Hematopoietic multipotent progenitor cell treated with erythropoietin and hydrocortisone succinate and interleukin-3 and kit ligand, for 4 days (in vitro differentiated cells): ENCODE measurements at regions not wholly inside any gene's neighbourhood (a gene's known extent, or its start where the extent isn't known, plus 50 kb on each side); places are given as distances from the start of the nearest gene placed in this dataset.
"Not testable (repeated sequence)": the region's sequence is repeated elsewhere in the genome, so short reads cannot be mapped to it uniquely, and the experiment has no call there.

ENCODE experiments used
- DNase-seq: peaks from one replicate; pipeline ENCODE4 v3.0.0-alpha.2; 2015

DNA sequence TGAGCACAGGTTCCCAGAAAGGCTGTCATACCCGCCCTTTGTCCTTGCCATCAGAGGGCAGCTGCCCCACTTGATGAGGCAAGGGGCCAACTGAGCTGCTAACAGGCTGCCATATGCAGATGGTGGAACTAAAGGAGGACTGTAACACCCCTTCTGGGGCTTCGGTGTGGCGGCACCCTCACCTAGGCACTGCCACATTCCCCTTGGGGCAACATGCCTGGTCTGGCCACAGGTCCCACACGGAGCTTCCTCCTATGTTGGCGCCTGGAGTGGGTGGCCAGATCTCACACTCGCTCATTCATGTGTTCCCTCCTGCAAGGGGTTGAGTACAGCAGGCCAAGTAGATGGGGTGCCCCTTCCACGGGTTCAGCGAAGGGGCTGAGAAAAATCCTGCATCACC is 777.4 kb upstream of the CHD1 start:
- no peak for DNase-seq

DNA sequence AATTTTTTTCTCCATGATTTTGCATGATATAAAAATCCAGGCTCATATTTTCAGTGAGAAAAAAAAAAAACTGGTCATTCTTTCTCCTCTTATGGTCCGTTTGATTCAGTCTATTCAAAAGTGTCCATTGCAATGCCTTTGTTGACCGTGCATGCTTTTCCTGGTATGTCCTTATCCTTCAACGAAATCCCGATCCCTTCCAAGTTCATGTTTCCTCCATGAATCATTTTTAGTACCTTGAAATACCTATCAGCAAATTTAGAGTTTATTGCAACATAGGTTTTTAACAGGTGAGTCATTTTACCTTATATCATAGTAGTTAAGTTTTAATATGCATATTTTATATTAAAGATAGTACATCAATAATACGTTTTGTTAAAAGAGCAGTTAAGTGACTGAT is 773.8 kb upstream of the CHD1 start:
- no peak for DNase-seq

DNA sequence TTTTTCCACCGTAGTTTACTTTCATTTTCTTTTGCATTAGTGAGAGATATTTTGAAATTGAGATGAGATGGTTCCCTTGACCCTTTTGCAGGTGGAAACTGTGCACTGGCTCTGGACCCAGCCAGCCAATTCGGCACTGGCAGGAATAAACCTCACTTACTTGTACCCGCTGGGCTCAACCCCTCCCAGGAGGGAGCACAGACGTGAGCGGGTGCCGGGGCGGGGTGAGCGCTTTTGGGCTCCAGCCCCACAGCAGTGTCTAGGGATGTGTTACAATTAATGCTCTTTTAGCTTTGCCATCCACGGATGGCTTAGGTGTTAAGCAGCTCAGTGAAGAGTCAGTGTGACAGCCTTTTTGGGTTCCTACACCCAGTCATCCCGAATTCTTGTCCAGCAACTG is 766.1 kb upstream of the CHD1 start:
- no peak for DNase-seq

DNA sequence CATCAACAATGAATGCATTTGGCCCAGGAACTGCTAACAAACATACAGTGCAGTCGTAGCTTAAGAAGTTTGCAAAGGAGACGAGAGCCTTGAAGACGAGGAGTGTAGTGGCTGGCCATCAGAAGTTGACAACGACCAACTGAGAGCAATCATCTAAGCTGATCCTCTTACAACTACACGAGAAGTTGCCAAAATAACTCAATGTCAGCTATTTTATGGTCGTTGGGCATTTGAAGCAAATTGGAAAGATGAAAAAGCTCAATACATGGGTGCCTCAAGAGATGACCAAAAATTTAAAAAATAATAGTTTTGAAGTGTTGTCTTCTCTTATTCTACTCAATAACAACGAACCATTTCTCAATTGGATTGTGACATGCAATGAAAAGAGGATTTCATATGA is 757.7 kb upstream of the CHD1 start:
- DNase-seq: no peak

DNA sequence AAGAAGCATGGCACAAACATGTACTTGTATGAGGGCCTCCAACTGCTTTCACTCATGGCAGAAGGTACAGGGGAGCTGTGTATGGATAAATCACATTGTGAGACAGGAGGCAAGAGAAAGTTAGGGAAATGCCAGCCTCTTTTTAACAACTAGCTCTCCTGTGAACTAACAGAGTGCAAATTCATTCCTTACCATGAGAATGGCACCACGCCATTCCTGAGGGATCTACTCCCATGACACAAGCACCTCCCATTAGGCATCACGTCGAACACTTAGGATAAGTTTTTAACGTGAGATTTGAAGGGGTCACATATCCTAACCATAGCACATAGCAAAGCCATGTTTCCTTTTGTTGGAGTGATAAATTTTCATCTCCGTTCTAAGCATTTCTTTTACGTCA is 747.2 kb upstream of the CHD1 start:
- DNase-seq: no peak

DNA sequence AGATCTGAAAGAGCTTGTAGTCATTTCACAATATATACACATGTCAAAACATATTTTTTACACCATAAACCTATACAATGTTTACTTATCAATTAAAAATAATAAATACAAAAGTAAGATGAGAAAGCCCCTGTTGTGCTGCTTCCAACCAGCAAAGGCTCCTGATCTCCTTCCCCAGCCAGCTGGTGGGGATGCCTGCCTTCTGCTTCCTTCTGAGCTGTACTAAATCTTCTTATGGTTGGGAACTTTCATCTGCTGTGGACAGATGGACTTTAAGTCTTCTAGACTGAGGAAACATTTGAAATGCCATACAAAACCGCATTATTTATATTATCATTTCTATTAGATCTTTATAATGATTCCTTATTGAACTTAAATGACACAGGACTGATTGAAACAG is 745.3 kb upstream of the CHD1 start:
- DNase-seq: no peak

DNA sequence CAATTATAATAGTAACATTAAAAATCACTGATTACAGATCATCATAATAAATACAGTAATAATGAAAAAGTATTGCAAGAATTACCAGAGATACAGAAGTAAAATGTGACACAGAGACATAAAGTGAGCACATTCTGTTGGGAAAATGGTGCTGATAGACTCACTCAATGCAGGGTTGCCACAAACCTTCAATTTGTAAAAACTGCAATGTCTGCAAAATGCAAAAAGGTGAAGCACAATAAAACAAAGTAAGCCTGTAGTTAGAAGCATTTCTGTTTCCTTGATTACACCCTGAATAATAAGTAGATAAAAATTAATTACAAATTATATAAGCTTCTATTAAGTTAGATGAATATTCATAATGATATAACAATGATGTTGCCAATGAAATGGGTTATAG is 736.2 kb upstream of the CHD1 start:
- DNase-seq: no peak

DNA sequence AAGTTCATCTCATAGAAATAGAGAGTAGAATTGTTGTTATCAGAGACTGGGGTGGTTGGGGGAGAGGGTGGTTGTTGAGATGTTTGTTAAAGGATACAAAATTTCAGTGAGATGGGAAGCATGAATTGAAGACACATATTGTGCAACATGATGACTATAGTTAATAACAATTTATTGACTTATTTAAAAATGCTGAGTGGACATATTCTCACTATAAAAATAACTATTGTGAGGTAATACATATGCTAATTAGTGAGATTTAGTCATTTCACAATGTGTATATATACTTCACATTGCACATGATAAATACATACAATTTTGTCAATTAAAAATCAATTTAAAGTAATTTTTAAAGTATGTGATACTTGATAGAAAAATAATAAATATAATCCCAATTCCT is 722.5 kb upstream of the CHD1 start:
- DNase-seq: no peak

DNA sequence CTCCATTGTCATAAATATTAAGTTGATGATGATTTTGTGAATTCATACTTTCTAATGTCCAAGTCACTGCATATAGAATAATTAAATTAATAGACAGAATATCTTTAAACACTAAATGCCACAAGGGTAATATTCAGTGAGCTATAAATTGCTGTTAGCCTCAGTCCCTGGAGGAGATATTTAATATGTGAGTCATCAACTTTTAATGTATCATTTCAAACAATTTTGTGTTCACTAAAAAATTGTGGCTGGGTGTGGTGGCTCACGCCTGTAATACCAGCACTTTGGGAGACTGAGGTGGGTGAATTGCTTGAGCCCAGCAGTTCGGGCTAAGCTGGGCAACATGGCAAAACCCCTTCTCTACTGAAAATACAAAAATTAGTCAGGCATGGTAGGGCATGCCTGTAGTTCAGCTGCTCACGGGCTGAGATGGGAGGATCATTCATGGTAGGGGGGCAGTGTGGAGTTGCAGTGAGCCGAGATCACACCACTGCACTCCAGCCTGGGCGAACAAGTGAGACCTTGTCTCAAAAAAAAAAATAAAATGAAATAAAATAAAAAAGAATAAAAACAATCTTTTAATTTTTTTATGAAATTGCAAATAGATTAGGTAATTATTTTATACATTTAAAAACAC is 717.3 kb upstream of the CHD1 start:
- no peak for DNase-seq

DNA sequence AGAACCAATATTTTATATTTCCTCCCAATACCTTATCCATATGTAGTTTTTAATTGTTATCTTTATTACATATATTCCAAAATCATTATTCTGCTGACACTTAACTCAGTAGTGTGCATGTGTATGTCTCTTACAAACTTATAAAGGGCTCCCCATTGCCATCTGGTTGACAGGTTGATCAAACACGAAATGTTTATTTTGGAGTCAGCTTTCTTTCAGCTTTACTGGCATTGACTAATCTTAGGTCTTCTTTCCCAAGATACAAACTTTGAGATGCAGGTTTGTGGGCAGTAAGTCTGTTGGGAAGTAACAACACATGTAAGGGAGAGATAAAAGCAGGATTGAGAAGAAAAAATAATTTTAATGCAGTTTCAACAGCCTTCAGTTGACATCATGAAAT is 716.0 kb upstream of the CHD1 start:
- no peak for DNase-seq

DNA sequence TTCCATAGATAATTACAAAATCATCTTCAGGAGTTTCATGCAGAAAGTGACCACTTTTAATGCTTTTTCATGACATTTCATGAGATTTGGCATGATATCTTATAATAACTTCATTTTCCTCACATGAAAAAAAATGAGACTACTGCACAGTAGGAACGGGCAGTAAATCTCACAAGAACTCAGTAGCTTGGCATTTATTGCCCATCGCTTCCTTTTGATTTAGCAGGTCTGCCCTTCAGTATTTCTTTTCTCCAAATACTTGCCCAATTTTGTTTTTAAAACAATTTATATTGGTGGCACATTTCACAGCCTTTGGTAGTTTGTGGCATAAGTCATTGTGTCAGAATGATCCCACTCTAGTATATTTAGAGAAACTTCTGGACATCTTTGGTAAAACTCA is 711.8 kb upstream of the CHD1 start:
- no peak for DNase-seq

DNA sequence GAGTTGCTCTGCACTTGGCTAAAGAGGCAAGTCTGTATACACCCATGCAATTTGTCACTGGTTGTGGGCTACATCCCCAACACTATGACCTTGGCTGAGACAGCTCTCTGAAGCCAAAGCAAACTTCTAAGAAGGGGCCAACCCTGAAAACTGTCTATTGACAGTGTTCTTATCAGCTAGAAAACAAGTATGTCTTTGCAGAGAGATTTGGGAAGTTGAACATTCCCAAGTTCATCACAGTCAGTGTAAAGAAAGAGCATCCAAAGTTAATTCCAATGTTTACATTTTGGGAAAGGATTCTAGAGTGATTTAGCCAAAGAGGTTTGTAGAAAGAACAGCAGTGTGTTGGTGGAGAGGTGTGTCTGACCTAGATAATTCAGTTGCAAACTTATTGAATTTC is 711.1 kb upstream of the CHD1 start:
- DNase-seq: no peak

DNA sequence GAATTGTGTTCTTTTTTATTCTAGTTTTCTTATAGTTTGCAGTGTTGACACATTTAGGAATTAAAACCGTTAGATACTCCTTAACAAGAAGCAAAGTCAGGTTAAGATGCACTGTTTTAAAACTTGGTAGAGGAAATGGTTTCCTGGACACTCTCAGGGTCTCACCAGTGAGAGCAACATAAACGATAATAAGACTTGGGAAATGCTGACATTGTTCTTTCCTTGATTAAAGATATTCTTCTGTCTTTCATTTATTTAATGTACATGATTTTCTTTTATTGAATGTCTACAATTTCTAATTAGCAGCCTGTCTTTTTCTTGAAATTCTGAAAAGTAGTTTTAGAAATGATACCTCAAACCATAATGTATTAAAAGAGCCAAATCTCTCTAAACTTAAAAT is 707.9 kb upstream of the CHD1 start:
- DNase-seq: no peak

DNA sequence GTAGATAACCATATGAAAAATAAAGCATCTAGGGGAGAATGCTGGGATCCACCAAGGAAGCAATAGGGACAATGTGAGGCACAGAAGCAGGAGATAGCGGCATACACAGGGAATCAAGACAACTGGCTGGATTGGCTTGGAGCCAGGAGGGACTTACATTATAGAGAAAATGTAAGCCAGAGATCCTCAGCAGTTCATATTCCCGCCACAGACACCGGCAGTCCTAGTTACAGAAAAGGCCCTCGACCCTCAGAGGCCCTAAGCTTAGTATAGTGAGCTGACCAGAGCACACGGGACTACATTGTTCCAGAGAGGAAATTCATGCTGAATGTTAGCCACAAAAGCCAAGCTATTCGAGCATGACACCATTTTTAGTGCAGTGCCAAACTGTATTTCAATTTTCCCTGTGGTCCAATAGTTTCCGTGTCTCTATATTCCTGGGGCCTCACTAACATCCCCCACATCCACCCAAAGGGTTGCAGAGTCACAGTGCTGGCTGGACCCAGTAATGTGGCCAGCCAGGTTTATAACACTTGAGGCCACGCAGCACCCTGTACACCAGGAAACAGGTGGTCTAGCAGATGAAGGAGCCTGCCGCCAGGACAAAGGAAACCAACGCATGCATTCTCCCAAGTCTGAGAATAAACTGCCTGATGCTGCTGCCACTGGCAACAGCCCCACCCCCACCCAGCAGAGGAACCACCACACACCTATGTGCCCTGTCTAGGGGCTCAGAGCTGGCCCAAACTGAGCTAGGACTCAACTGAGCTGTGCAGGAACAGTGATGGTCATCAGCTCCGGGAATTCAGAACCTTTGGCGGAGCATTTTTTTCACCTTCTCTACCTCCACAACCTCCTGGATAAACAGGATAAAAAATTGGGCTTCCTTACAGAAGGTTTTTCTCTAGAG is 693.2 kb upstream of the CHD1 start:
- DNase-seq: no peak

DNA sequence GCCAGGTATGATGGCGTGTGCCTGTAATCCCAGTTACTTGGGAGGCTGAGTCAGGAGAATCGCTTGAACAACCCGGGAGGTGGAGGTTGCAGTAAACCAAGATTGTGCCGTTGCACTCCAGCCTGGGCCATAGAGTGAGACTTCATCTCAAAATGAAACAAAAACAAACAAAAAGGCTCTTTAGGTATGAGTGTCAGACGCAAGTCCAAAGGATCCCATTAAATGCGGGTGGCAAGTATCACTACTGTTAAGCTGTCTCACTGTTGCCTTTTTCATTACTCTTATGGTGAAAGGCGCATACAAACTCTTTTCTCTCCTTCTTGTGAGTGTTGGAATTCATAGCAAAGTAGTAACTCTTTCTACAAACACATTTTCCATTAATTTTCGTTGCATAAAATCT is 688.5 kb upstream of the CHD1 start:
- no peak for DNase-seq

DNA sequence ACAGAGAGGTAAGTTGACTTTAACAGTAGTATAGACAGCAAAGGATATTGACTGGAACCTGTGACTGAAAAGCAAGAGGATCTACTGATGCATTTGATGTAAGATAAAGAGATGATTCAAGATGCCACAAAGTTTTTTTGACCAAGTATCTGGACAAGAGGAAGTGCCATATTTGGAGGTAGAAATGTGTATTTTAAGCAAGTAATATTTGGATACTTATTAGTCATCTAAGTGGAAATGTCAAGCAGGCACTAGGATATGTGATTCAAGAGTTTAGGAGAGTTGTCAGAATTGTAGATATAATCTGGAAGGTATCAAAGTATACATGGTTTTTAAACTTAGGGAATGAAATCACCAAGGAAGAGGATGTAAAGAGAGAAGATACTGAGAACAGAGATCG is 686.1 kb upstream of the CHD1 start:
- no peak for DNase-seq

DNA sequence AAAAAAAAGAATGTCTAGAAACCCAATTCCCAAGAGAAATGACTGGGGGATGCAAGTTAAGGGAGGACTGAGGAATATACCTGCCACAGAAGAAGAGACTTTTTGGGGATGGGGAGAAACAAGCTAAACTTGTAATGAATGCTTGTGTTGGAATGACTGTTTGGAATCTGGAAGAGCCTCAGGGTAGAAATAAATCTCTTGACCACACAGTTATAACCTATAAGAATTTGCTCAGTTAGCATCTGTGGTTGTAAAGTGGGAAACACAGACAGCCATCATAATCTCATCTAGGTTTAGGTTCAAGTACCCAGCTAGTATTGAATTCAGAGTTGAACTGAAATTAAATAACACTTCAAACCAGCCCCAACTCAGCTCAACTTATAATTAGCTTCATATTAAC is 678.3 kb upstream of the CHD1 start:
- no peak for DNase-seq

DNA sequence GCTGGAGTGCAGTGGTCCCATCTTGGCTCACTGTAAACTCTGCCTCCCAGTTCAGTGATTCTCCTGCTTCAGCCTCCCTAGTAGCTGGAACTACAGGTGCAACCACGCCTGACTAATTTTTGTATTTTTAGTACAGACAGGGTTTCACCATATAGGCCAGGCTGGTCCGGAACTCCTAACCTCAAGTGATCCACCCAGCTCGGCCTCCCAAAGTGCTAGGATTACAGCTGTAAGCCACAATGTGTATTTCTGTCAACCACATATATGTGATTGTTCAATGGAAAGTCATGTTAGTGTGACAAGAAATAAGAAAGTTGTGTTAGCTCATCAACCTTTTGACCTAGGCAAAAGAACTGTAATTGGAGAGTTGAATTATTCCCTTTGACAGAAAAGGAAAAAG is 677.1 kb upstream of the CHD1 start:
- no peak for DNase-seq

DNA sequence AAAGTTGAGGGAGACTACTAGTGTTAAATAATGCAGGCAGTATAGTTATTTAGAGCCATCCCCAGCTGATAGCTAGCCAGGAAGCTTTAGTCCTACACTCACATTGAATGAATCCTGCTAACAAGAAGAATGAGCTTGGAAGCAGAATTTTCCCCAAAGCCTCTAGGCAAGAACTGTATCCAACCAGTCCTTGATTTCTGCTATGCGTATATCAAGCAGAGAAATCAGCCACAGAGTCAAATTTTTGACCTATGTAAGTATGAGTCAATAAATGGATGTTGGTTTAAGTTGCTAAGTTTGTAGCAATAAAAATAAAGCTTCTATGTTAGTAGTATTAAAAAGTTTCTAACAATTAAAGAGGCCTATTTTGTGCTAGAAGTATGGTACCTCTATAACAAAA is 672.1 kb upstream of the CHD1 start:
- no peak for DNase-seq

DNA sequence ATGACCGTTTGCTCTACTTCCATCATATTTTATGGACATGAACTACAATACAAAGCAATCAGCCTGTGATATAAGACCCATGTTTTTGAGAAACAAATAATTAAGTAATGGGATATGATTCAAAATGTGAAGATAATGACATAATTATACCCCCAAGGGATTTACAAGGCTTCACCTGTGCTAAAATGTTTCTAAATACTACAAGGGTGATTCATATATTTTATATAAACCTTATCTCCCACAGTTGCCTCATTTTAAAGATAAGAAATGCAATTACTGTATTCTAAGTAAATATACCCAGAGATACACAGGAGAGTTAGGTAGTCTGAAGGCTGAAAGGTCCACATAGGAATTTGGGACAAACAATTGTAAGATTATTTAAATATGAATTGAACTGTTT is 662.0 kb upstream of the CHD1 start:
- DNase-seq: no peak

DNA sequence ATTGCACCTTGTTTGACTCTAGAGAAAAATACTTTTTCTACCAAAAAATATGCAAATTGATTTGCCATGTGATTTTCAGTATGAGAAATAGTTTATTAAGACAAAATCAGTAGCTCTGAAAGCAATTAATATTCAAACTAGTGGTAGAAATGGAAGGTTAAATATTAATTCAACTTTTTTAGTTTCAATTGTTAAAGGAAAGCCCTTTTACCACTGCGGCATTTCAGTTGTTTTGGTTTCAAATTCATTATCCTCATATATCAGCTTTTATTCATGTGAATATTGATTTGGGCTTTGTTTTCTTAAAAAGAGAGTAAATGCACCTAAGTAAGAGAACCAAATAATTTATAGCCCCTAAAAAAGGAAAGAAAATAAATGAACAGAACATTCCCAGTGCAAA is 660.6 kb upstream of the CHD1 start:
- no peak for DNase-seq

DNA sequence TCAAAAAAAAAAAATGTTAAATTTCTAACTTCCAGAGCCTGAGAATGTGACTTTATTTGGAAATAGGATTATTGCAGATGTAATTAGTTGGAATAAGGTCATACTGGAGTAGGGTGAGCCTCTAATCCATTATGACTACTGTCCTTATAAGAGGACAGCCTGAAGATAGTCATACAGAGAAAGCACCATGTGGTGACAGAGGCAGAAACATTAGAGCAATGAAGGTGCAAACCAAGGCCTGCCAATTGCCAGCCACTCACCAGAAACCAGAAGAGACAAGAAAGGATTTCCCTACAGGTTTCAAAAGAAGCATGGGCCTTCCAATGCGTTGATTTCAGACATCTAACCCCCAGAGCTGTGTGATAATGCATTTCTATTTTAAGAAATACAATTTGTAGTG is 659.2 kb upstream of the CHD1 start:
- DNase-seq: no peak

DNA sequence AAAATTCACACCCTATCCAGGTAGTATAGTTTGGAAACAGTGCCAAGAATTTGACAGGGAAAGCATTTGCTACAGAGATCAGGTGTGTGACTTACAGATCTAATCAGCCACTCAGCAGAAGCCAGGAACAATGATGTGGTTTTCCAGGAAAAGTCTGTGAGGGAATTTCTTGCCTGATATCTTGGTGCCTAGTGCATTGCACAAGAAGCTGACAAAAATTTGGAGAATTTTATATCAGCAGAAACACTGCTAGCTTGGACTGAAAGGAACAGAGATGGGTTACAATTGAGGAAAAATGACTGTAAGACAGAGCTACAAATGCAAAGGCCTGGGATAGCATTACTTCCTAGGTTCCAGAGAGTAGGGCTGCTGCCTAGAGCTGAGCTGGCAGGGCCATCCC is 658.1 kb upstream of the CHD1 start:
- DNase-seq: no peak

DNA sequence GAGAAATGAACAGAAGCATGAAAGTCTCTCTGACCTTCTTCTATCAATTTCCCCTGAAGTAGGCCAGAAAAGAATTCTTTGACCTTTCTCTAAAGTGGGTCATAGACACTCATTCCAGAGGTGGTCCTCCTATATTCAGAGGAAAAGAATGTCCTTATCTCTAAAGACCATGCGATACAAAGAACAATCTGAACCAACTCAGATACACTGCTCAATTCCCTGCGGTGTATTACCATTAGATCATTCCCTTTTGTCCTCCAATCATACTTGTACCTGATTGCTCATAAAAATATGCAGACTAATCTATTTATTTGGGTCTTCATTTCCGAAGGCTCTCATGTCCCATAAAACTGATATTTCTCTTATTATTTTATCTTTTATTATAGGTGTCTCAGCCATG is 652.4 kb upstream of the CHD1 start:
- not testable (repeated sequence) for DNase-seq
